Mesendoderm (in vitro differentiated cells): ENCODE measurements at regions not wholly inside any gene's neighbourhood (a gene's known extent, or its start where the extent isn't known, plus 50 kb on each side); places are given as distances from the start of the nearest gene placed in this dataset.

Experiments
- DNase-seq: peaks from one replicate; pipeline ENCODE4 v3.0.0; 2013
- H2AK5ac ChIP-seq: 2 replicates; pipeline ENCODE4 v1.6.1; 2013; ENCODE audit warnings: low read length, inconsistent platforms
- H2BK120ac ChIP-seq: 2 replicates; pipeline ENCODE4 v1.6.1; 2013; ENCODE audit warnings: low read depth, mild to moderate bottlenecking, low read length, moderate library complexity, mixed read lengths
- H2BK15ac ChIP-seq: replicated peaks from 2 replicates; pipeline ENCODE4 v1.6.1; 2013; ENCODE audit warnings: low read depth, mild to moderate bottlenecking, moderate library complexity
- H2BK5ac ChIP-seq: 2 replicates; pipeline ENCODE4 v1.6.1; 2013; ENCODE audit warnings: low read length, inconsistent platforms
- H3K18ac ChIP-seq: 2 replicates; pipeline ENCODE4 v1.6.1; 2013; ENCODE audit warnings: mild to moderate bottlenecking, low read length, mixed read lengths
- H3K23ac ChIP-seq: one replicate; pipeline ENCODE4 v1.6.1; 2013; ENCODE audit warnings: low read length
- H3K27ac ChIP-seq: 2 replicates; pipeline ENCODE4 v1.5.1; 2013; ENCODE audit warnings: low read depth, mild to moderate bottlenecking, inconsistent platforms, low read length, moderate library complexity
- H3K27me3 ChIP-seq: 2 replicates; pipeline ENCODE4 v1.6.1; 2013; ENCODE audit warnings: low read length, control low read depth, mild to moderate bottlenecking, inconsistent platforms; ENCODE audit not compliant: insufficient read depth, poor library complexity
- H3K36me3 ChIP-seq: 2 replicates; pipeline ENCODE4 v1.6.1; 2013; ENCODE audit warnings: low read length, inconsistent platforms; ENCODE audit not compliant: control insufficient read depth, insufficient read depth
- H3K4ac ChIP-seq: one replicate; pipeline ENCODE4 v1.6.1; 2013; ENCODE audit warnings: low read depth, mild to moderate bottlenecking, low read length, moderate library complexity
- H3K4me1 ChIP-seq: 2 replicates; pipeline ENCODE4 v1.6.1; 2013; ENCODE audit warnings: low read depth, low read length, inconsistent platforms; ENCODE audit not compliant: control insufficient read depth
- H3K4me2 ChIP-seq: 2 replicates; pipeline ENCODE4 v1.6.1; 2013; ENCODE audit warnings: low read length
- H3K4me3 ChIP-seq: 2 replicates; pipeline ENCODE4 v1.5.1; 2013; ENCODE audit warnings: mild to moderate bottlenecking, low read length
- H3K56ac ChIP-seq: one replicate; pipeline ENCODE4 v1.6.1; 2013; ENCODE audit warnings: low read length
- H3K79me1 ChIP-seq: 2 replicates; pipeline ENCODE4 v1.6.1; 2013; ENCODE audit warnings: low read length, inconsistent platforms
- H3K79me2 ChIP-seq: 2 replicates; pipeline ENCODE4 v1.6.1; 2013; ENCODE audit warnings: mild to moderate bottlenecking, low read length; ENCODE audit not compliant: control insufficient read depth, insufficient read depth
- H3K9ac ChIP-seq: 2 replicates; pipeline ENCODE4 v1.6.1; 2013; ENCODE audit warnings: low read length, inconsistent platforms
- H4K5ac ChIP-seq: one replicate; pipeline ENCODE4 v1.6.1; 2013; ENCODE audit warnings: low read length
- H4K8ac ChIP-seq: one replicate; pipeline ENCODE4 v1.6.1; 2013; ENCODE audit warnings: low read depth, mild to moderate bottlenecking, control low read depth, low read length, moderate library complexity
- WGBS: extraction: QIAGEN DNeasy Blood & Tissue Kit; methylation state at CpG from one replicate; pipeline ENCODE4 v1.1.7; 2013; ENCODE audit warnings: low lambda C conversion rate, missing lambda C conversion rate; ENCODE audit not compliant: insufficient coverage; ENCODE audit errors: extremely low coverage; 5-methylcytosine and 5-hydroxymethylcytosine counted together

- Histone ChIP-seq H3K36me3 (no peaks in the 10 kb centered on the region), H3K4me2 (no peak overlapping the region), H4K5ac (no peak overlapping the region), H3K27ac (no peak overlapping the region), H2BK15ac (no peak overlapping the region), H3K56ac (no peak overlapping the region), H4K8ac (no peak overlapping the region), H3K27me3 (no peaks in the 10 kb centered on the region), H3K4ac (no peak overlapping the region), H3K4me3 (no peak overlapping the region), H2BK120ac (no peak overlapping the region), H2BK5ac (no peak overlapping the region), H3K23ac (no peak overlapping the region), H2AK5ac (no peak overlapping the region), H3K9ac (no peak overlapping the region), H3K79me2 (no peaks in the 10 kb centered on the region), H3K4me1 (no peaks in the 10 kb centered on the region), H3K18ac (no peak overlapping the region), H3K79me1 (no peaks in the 10 kb centered on the region)
- WGBS, result no CpG with 5 or more reads among the region's 2 CpGs
- no peak for DNase-seq
Measured at GRCh38 chr12:107235600-107235999, 142.3 kb upstream of the CRY1 start.

GRCh38 chr12:107236824-107237511 lies 143.6 kb upstream of the CRY1 start:
- H2BK5ac ChIP-seq, result no peak overlapping the region
- H2BK15ac ChIP-seq, result no peak overlapping the region
- no peak overlapping the region for H3K4me2 ChIP-seq
- no peak overlapping the region for H3K4ac ChIP-seq
- H3K23ac ChIP-seq, result no peak overlapping the region
- no peak overlapping the region for H3K9ac ChIP-seq
- H3K56ac ChIP-seq, result no peak overlapping the region
- peak; percentile 20 for DNase-seq
- H3K4me1 ChIP-seq, result no peaks in the 10 kb centered on the region
- no peak overlapping the region for H3K18ac ChIP-seq
- H2AK5ac ChIP-seq, result no peak overlapping the region
- no peak overlapping the region for H3K4me3 ChIP-seq
- WGBS, result no CpG with 5 or more reads among the region's 6 CpGs
- no peaks in the 10 kb centered on the region for H3K27me3 ChIP-seq
- no peak overlapping the region for H4K8ac ChIP-seq
- H2BK120ac ChIP-seq, result no peak overlapping the region
- H3K79me1 ChIP-seq, result no peaks in the 10 kb centered on the region
- no peak overlapping the region for H3K27ac ChIP-seq
- no peaks in the 10 kb centered on the region for H3K36me3 ChIP-seq
- no peak overlapping the region for H4K5ac ChIP-seq
- H3K79me2 ChIP-seq, result no peaks in the 10 kb centered on the region

- no peak overlapping the region for H2BK120ac ChIP-seq
- no peak overlapping the region for H3K18ac ChIP-seq
- H3K56ac ChIP-seq, result no peak overlapping the region
- H3K79me2 ChIP-seq, result no peaks in the 10 kb centered on the region
- no peak overlapping the region for H3K4me3 ChIP-seq
- no peak overlapping the region for H2BK5ac ChIP-seq
- H2BK15ac ChIP-seq, result no peak overlapping the region
- H3K4me1 ChIP-seq, result no peaks in the 10 kb centered on the region
- H3K4ac ChIP-seq, result no peak overlapping the region
- no peak overlapping the region for H3K23ac ChIP-seq
- H3K36me3 ChIP-seq, result no peaks in the 10 kb centered on the region
- H3K27me3 ChIP-seq, result no peaks in the 10 kb centered on the region
- H3K79me1 ChIP-seq, result no peaks in the 10 kb centered on the region
- no peak overlapping the region for H2AK5ac ChIP-seq
- no CpG with 5 or more reads among the region's 3 CpGs for WGBS
- H4K5ac ChIP-seq, result no peak overlapping the region
- DNase-seq, result no peak
- no peak overlapping the region for H3K4me2 ChIP-seq
- H3K27ac ChIP-seq, result no peak overlapping the region
- no peak overlapping the region for H3K9ac ChIP-seq
- no peak overlapping the region for H4K8ac ChIP-seq
Measured at GRCh38 chr12:107238296-107238695, 144.9 kb upstream of the CRY1 start.

- no peak overlapping the region for H3K9ac ChIP-seq
- no peaks in the 10 kb centered on the region for H3K4me1 ChIP-seq
- H2AK5ac ChIP-seq, result no peak overlapping the region
- H3K4me3 ChIP-seq, result no peak overlapping the region
- no CpG with 5 or more reads among the region's 1 CpG for WGBS
- no peak overlapping the region for H3K18ac ChIP-seq
- H2BK120ac ChIP-seq, result no peak overlapping the region
- H3K23ac ChIP-seq, result no peak overlapping the region
- H3K79me2 ChIP-seq, result no peaks in the 10 kb centered on the region
- no peak for DNase-seq
- H3K27me3 ChIP-seq, result no peaks in the 10 kb centered on the region
- H3K4me2 ChIP-seq, result no peak overlapping the region
- H3K4ac ChIP-seq, result no peak overlapping the region
- H3K27ac ChIP-seq, result no peak overlapping the region
- no peaks in the 10 kb centered on the region for H3K79me1 ChIP-seq
- H2BK5ac ChIP-seq, result no peak overlapping the region
- no peak overlapping the region for H4K5ac ChIP-seq
- no peaks in the 10 kb centered on the region for H3K36me3 ChIP-seq
- H4K8ac ChIP-seq, result no peak overlapping the region
- H2BK15ac ChIP-seq, result no peak overlapping the region
- no peak overlapping the region for H3K56ac ChIP-seq
Measured at GRCh38 chr12:107241411-107241810, 148.1 kb upstream of the CRY1 start.

GRCh38 chr12:107242189-107242588 lies 148.8 kb upstream of the CRY1 start:
- H2BK15ac ChIP-seq, result no peak overlapping the region
- H3K9ac ChIP-seq, result no peak overlapping the region
- no peaks in the 10 kb centered on the region for H3K79me2 ChIP-seq
- no peak overlapping the region for H4K8ac ChIP-seq
- no peaks in the 10 kb centered on the region for H3K79me1 ChIP-seq
- H3K4ac ChIP-seq, result no peak overlapping the region
- no peaks in the 10 kb centered on the region for H3K27me3 ChIP-seq
- H3K56ac ChIP-seq, result no peak overlapping the region
- no peaks in the 10 kb centered on the region for H3K4me1 ChIP-seq
- H4K5ac ChIP-seq, result no peak overlapping the region
- H3K23ac ChIP-seq, result no peak overlapping the region
- no CpG with 5 or more reads among the region's 4 CpGs for WGBS
- no peak overlapping the region for H2BK120ac ChIP-seq
- H3K4me2 ChIP-seq, result no peak overlapping the region
- no peaks in the 10 kb centered on the region for H3K36me3 ChIP-seq
- no peak overlapping the region for H2AK5ac ChIP-seq
- DNase-seq, result no peak
- H3K27ac ChIP-seq, result no peak overlapping the region
- no peak overlapping the region for H3K4me3 ChIP-seq
- H2BK5ac ChIP-seq, result no peak overlapping the region
- no peak overlapping the region for H3K18ac ChIP-seq

GRCh38 chr12:107243341-107243740 lies 150.0 kb upstream of the CRY1 start:
- H2BK5ac ChIP-seq, result no peak overlapping the region
- H4K5ac ChIP-seq, result no peak overlapping the region
- H3K23ac ChIP-seq, result no peak overlapping the region
- no peak overlapping the region for H3K18ac ChIP-seq
- no peak overlapping the region for H2AK5ac ChIP-seq
- no peak overlapping the region for H3K4ac ChIP-seq
- H3K79me1 ChIP-seq, result no peaks in the 10 kb centered on the region
- H3K79me2 ChIP-seq, result no peaks in the 10 kb centered on the region
- no peak overlapping the region for H4K8ac ChIP-seq
- no CpG with 5 or more reads among the region's 4 CpGs for WGBS
- no peak overlapping the region for H3K9ac ChIP-seq
- no peak overlapping the region for H3K4me2 ChIP-seq
- no peak overlapping the region for H2BK15ac ChIP-seq
- H3K4me3 ChIP-seq, result no peak overlapping the region
- DNase-seq, result no peak
- no peaks in the 10 kb centered on the region for H3K36me3 ChIP-seq
- no peak overlapping the region for H2BK120ac ChIP-seq
- no peak overlapping the region for H3K27ac ChIP-seq
- H3K27me3 ChIP-seq, result no peaks in the 10 kb centered on the region
- H3K4me1 ChIP-seq, result no peaks in the 10 kb centered on the region
- no peak overlapping the region for H3K56ac ChIP-seq
